ENCODE measurements at regions not wholly inside any gene's neighbourhood (a gene's known extent, or its start where the extent isn't known, plus 50 kb on each side); places are given as distances from the start of the nearest gene placed in this dataset.

DNA sequence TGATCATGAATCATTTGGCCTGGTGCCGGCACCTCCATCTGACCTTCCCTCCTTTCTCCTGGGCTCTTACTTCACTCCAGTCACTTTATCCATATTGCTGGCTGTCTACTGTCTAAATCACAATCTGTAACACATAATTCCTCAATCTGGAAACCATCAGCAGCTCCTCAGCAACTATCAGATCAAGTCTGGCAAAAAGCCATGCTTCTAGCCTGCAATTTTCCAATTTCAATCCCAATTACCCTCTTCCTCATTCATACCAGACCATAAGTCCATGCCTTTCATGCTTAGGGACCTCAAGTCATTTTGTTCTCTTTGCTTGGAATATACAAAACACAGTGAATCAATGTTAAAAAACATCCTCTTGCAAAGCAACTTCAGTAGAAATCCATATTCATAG lies 882.8 kb upstream of the ANO3 start:
- TF ChIP-seq POLR2A (IDR thresholded peaks at IDR 0.05; ENCODE audit: low read length): no peak
- no peak for TF ChIP-seq EP300 (IDR thresholded peaks at IDR 0.05)
- no peak for TF ChIP-seq RAD21 (conservative IDR thresholded peaks at IDR 0.05 in 1 of 2, IDR thresholded peaks at IDR 0.05 in 1 of 2)
- TF ChIP-seq, protein P1, sequence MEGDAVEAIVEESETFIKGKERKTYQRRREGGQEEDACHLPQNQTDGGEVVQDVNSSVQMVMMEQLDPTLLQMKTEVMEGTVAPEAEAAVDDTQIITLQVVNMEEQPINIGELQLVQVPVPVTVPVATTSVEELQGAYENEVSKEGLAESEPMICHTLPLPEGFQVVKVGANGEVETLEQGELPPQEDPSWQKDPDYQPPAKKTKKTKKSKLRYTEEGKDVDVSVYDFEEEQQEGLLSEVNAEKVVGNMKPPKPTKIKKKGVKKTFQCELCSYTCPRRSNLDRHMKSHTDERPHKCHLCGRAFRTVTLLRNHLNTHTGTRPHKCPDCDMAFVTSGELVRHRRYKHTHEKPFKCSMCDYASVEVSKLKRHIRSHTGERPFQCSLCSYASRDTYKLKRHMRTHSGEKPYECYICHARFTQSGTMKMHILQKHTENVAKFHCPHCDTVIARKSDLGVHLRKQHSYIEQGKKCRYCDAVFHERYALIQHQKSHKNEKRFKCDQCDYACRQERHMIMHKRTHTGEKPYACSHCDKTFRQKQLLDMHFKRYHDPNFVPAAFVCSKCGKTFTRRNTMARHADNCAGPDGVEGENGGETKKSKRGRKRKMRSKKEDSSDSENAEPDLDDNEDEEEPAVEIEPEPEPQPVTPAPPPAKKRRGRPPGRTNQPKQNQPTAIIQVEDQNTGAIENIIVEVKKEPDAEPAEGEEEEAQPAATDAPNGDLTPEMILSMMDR (IDR thresholded peaks at IDR 0.05): no peak
- no peak for TF ChIP-seq CEBPB (IDR thresholded peaks at IDR 0.05)
- no peak for TF ChIP-seq RNF2 (IDR thresholded peaks at IDR 0.05; ENCODE audit: borderline replicate concordance, low read depth)
- TF ChIP-seq RCOR1 (IDR thresholded peaks at IDR 0.05; ENCODE audit: low read depth, low read length): no peak
- TF ChIP-seq, protein P2, sequence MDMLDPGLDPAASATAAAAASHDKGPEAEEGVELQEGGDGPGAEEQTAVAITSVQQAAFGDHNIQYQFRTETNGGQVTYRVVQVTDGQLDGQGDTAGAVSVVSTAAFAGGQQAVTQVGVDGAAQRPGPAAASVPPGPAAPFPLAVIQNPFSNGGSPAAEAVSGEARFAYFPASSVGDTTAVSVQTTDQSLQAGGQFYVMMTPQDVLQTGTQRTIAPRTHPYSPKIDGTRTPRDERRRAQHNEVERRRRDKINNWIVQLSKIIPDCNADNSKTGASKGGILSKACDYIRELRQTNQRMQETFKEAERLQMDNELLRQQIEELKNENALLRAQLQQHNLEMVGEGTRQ (IDR thresholded peaks at IDR 0.05): no peak
- TF ChIP-seq, protein P3, sequence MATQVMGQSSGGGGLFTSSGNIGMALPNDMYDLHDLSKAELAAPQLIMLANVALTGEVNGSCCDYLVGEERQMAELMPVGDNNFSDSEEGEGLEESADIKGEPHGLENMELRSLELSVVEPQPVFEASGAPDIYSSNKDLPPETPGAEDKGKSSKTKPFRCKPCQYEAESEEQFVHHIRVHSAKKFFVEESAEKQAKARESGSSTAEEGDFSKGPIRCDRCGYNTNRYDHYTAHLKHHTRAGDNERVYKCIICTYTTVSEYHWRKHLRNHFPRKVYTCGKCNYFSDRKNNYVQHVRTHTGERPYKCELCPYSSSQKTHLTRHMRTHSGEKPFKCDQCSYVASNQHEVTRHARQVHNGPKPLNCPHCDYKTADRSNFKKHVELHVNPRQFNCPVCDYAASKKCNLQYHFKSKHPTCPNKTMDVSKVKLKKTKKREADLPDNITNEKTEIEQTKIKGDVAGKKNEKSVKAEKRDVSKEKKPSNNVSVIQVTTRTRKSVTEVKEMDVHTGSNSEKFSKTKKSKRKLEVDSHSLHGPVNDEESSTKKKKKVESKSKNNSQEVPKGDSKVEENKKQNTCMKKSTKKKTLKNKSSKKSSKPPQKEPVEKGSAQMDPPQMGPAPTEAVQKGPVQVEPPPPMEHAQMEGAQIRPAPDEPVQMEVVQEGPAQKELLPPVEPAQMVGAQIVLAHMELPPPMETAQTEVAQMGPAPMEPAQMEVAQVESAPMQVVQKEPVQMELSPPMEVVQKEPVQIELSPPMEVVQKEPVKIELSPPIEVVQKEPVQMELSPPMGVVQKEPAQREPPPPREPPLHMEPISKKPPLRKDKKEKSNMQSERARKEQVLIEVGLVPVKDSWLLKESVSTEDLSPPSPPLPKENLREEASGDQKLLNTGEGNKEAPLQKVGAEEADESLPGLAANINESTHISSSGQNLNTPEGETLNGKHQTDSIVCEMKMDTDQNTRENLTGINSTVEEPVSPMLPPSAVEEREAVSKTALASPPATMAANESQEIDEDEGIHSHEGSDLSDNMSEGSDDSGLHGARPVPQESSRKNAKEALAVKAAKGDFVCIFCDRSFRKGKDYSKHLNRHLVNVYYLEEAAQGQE (IDR thresholded peaks at IDR 0.05): no peak
- no peak for TF ChIP-seq CHD2 (IDR thresholded peaks at IDR 0.05; ENCODE audit: low read length, partially characterized antibody)

Measured in A549 (cell line).